Neural progenitor cell (in vitro differentiated cells): ENCODE measurements at regions not wholly inside any gene's neighbourhood (a gene's known extent, or its start where the extent isn't known, plus 50 kb on each side); places are given as distances from the start of the nearest gene placed in this dataset.

Experiments used
- EZH2phosphoT487 ChIP-seq: fragments of 200-600 bp; sonication (generic); IDR thresholded peaks from 2 replicates; pipeline ENCODE4 v1.6.1; 2017; ENCODE audit warnings: antibody characterized with exemption
- TF ChIP-seq, protein P1 (sequence below): fragments of 200-600 bp; sonication (generic); IDR thresholded peaks from 2 replicates; pipeline ENCODE4 v1.5.1; 2017; ENCODE audit warnings: antibody characterized with exemption, mild to moderate bottlenecking

DNA sequence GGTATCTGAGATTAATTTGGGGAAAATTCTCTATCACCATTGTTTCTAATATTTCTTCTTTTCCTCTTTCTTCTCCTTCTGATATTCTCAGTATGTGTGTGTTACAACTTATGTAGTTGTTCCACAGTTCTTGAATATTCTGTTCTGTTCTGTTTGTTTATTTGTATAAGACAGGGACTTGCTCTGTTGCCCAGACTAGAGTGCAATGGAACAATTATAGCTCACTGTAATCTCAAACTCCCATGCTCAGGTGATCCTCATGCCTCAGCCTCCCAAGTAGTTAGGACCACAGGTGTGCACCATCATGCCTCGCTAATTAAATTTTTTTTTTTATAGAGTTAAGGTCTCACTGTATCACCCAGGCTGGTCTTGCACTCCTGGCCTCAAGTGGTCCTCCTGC lies 145.8 kb upstream of the TUT7 start:
- TF ChIP-seq, protein P1, sequence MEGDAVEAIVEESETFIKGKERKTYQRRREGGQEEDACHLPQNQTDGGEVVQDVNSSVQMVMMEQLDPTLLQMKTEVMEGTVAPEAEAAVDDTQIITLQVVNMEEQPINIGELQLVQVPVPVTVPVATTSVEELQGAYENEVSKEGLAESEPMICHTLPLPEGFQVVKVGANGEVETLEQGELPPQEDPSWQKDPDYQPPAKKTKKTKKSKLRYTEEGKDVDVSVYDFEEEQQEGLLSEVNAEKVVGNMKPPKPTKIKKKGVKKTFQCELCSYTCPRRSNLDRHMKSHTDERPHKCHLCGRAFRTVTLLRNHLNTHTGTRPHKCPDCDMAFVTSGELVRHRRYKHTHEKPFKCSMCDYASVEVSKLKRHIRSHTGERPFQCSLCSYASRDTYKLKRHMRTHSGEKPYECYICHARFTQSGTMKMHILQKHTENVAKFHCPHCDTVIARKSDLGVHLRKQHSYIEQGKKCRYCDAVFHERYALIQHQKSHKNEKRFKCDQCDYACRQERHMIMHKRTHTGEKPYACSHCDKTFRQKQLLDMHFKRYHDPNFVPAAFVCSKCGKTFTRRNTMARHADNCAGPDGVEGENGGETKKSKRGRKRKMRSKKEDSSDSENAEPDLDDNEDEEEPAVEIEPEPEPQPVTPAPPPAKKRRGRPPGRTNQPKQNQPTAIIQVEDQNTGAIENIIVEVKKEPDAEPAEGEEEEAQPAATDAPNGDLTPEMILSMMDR, result no peak
- TF ChIP-seq EZH2phosphoT487, result no peak
